ENCODE measurements at regions not wholly inside any gene's neighbourhood (a gene's known extent, or its start where the extent isn't known, plus 50 kb on each side); places are given as distances from the start of the nearest gene placed in this dataset.

- TF ChIP-seq CTCF (IDR thresholded peaks at IDR 0.05; ENCODE audit: insufficient read depth, low read length) (no peak), GABPA (IDR thresholded peaks at IDR 0.05; ENCODE audit: low read depth) (no peak), REST (IDR thresholded peaks at IDR 0.05; ENCODE audit: insufficient replicate concordance, low read depth) (no peak), POLR2AphosphoS5 (IDR thresholded peaks at IDR 0.05; ENCODE audit: low read depth) (no peak), SPI1 (IDR thresholded peaks at IDR 0.05; ENCODE audit: borderline replicate concordance, low read depth) (no peak)
Measured at GRCh38 chr5:158014372-158014771, 155.4 kb upstream of the CLINT1 start.

Data from HL-60 (cell line).